ENCODE measurements at regions not wholly inside any gene's neighbourhood (a gene's known extent, or its start where the extent isn't known, plus 50 kb on each side); places are given as distances from the start of the nearest gene placed in this dataset.

DNA sequence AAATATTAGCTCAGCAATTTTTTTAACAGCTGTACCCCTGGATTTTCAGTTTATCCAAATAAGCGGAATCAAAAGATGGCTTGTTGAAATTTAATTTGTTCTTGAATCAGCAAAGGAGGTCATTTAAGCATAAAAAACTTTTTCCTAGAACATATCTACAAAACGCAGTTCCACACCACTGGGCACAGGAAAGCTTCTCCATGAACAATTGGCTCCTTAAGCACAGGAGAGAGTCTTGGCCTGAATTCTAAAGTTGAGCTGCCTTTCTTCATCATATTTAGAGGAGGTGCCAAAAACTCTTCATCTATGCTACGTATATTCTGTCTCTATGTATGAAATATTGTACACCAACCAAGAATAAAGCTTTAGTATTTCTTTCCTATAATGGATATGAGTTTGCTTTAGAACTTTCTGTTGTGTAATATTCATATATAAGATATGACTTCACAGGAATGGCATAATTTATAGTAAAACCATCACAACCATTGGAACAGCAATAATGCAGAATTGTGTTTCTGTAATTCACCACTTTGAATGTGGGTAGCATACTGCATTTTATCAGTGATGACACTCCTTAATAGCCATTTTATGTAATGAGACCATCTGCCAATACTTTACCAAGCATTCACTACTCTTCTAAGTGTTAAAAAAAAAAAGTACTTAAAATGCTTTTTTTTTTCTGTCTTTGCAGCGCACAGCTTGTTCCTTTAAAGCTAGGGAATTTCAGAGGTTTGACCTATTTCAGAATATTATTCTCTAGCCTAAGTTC lies 263.7 kb downstream of the SLITRK6 start:
- DNase-seq = no peak

DNA sequence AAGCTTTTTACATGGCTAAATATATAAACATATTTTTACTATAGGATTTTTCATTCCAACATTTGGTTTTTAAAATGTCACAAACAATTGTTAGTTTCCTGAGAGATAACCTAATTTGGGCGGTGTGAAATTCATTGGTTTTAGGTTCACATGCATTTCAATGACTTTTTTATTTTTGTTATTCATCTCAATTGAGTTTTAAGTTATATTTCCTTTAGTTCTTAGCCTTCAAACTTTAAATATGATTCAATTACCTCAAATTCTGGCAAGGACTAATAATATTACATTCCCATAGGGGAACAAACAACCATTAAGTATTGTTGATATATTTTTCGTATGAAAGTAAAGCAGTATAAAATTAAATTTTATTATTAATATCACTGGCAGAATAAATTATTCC lies 265.3 kb downstream of the SLITRK6 start:
- DNase-seq = no peak

DNA sequence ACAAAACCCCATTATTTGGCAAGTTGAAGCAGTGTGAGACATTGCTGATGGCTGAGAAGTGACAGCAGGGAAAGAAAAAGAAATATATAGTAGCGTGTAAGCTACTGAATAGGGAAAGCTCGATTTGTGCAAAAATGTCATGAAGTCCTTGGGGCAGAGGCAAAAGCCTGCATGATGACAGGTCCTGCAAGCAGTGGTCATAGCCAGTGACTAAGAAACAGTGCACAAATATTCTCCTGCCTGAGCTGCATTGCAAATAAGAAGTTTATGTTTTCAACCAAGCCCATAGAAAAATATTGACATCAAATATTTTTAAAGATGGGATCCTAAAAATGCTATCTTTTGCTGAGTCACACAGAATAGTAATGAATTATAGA lies 270.0 kb downstream of the SLITRK6 start:
- DNase-seq = no peak

DNA sequence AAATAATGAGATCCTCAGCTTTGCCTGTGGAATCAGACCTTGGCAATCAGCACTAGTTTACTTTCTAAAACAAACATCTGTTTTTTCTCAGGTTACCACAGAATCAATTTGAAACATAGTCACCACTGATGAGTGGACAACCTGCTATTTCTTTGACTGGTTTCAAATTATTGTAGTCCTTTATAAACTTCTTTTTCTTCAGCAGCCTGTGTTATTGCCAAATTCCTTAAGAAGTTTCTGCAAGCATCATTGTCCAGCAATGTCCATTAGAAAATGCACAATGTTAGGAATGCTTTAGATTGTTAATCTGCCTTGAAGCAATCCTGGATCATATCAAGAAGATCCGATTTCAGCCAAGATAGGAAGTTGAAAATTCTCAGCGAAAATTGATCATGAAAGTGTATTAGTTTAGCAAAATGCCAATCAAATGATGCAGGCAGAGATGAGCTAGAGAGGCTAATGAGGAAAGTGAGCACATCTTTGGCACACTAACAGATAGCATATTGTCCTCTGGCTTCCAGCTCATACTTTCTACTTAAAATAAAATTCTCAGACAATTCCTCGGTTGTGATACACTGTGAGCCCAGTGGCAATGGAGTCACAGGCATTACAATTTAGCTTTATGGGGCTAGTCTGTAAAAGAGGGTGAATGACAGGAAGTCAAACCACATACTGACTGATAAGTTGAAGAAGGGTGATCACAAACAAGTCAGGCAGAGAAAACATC lies 270.6 kb downstream of the SLITRK6 start:
- DNase-seq = no peak

DNA sequence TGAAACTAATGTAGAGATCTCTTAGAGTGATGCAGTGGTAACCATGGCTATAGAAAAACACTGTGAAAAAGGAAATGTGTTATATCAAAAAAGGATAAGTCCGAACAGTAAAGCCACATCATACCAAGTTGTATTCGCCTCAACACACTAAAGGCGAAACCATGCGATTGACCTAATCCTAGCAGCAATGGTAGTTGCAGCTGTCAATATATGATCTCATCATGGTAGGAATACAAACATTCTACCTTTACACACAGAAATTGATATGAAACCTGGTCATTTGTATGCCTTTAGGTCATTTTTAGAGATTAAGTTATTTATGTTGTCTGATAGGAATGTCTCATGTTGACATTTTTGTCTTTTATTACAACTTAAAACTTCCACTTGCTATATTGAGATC lies 271.9 kb downstream of the SLITRK6 start:
- no peak for DNase-seq

DNA sequence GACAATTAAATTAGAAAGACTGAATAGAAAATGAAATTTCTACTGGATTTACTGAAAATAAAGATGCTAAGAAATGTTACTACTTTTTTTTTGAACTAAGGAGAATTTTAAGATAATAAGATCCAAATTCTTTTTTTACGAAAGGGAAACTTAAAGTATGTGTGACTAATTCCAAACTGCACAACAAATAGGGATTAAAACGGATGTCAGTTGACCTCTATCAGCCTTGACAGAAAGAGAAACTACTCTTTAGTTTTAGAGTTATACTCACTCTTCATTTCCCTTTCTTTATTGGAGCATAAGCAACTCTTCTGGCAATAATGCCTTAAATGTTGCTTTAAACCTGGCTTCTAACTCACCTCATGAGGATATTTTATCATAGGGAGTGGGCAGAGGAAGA lies 273.8 kb downstream of the SLITRK6 start:
- DNase-seq = no peak

DNA sequence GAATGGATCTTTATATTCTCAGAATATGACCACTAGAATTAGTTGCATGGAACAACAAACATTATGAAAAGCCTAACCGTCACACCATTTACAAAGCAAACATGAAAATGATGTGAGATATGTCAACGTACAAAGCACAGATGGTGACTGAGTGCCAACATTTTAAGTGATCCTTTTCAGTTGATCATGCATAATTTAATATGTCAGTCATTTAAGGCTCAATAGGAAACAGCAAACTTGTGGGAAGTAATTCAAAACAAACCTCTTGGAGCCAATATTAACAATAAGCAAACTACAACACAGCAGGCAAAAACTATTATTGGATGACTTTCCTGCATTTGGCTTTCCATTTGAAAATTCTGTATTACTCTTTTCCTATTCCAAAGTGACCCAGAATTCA lies 277.6 kb downstream of the SLITRK6 start:
- DNase-seq = no peak

DNA sequence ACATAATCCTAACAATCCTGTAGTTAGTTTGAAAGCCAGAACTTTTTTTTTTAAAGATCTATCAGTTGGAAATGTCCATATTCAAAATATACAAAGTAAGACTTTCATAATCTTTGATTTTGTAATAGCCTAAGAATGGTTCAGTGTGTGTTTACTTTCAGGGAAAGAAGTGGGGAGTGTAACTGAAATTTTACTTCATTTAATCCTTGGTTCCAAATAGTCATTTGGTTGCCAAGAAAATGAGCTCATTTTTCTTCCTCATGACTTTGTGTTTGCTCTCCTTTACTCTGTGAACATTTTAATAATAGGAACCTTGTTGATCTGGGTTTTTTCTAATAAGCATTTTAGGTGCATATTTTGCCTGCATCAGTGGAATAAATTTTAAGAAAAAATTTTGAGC lies 278.8 kb downstream of the SLITRK6 start:
- DNase-seq = no peak

DNA sequence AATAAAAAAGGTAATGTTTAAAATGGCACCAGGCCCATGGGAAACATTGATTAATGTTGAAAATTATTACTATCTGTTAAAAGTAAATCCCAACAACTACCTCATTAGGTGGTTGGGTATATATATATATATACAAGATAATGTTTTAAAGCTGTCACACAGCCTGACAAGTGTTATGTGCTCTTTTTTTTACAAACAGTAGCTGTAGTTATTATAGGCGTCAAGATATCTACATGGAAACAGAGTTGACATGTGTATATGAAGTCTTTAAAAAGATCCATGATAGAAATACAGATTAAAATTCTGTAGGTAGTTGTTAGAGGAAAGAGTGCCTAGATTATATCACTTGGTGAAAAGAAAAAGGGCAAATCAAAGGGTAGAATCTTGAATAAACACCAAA lies 279.9 kb downstream of the SLITRK6 start:
- DNase-seq = no peak

DNA sequence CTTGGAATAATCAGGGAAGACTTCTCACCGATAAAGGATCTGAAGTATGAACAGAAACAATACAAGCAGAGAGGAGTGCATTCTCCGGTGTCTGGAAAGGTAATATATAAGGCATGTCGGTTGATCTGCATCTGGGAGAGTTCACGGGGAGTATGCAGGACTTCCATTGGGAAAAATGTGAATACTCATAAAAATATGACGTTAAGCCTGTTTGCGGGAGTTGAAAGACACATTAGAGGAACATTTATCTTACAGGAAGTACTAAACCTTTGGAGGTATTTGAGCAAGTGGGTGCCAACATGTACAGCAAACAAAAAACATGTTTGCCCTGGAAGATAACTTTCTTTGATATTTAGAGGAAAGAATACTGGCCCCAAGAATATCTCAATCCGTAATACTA lies 286.8 kb downstream of the SLITRK6 start:
- DNase-seq = no peak

DNA sequence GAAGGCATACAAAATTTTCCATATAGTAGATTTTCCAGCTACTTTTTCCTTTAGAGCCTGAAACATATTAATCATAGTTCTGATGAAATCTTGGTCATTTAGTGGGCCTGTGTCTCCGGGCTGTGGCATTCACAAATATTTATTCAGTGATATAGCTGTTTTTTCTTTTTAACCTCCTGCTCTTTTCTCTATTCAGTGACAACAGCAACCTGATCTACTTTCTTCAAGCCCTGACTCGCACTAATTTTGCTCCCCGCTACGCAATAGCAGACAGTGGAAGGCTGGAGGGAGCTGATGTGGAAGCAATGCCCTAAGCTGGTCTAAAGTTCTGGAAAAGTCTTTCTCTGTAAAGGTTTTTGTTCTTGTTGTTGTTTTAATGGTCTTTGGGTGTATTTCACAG lies 289.7 kb downstream of the SLITRK6 start:
- no peak for DNase-seq

DNA sequence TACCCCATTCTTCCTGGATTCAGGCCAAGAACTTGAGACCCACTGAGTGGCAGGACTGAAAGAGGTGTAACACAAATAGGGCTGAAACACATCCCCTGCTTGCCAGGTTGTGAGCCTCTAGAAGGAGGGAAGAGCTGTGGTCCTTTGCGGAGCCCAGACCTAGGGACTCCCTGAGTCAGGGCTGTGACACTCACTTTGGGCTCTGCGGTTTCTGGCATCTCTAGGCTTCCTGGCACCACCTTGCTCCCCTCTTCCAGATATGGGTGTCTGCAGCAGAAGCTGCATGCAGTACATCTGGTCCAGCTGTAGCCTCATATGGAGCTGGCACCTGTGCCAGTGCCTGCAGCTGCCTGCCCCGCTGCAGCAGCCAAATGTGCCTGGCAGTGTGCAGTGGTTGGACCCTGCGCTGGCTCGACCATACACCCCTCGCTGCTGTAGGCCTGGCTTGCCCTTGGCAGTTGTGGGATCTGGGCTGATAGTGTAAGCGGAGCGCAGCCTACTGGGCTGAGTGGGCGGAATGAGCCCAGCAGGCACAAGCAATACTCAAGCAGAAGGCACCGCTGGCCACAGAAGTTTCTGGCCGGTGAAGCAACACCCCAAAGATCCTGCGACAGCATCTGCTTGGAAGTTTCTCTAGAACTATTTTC lies 290.4 kb downstream of the SLITRK6 start:
- DNase-seq = no peak

DNA sequence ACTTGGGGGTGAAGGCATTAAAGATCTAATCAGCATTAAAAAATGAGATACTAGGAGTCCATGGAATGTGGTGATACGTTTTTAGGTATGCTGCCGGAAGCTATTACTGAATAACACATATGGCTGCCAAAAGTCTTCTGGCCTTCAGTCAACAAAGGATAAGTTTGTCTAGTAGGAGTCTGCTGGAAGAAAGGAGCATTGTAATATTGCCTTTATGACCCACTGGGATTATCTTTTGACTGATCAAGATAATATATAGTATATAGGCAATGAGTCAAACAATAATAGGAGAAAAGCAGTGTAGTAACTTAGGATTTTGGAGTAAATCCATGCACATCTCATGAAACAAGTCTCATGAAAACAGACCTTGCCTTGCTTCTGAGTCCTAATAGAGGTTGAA lies 295.4 kb downstream of the SLITRK6 start:
- DNase-seq = no peak

DNA sequence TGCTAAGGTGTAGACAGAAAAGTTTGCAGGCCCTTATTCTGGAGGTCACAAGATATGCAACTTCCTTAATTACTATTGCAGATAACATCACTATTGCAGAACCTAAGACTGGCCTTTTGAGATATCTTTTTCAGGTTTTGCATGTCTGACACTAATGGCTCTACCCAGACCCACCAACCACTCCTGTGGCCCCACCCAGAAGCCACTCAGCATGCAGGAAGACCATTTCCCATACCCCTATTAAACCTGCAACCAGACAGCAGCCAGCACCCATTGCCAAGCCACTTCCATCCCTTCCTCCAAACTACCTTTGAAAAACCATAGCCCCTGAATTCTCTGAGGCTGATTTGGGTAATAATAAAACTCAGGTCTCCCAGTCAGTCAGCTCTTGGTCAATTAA lies 297.6 kb downstream of the SLITRK6 start:
- DNase-seq = no peak

DNA sequence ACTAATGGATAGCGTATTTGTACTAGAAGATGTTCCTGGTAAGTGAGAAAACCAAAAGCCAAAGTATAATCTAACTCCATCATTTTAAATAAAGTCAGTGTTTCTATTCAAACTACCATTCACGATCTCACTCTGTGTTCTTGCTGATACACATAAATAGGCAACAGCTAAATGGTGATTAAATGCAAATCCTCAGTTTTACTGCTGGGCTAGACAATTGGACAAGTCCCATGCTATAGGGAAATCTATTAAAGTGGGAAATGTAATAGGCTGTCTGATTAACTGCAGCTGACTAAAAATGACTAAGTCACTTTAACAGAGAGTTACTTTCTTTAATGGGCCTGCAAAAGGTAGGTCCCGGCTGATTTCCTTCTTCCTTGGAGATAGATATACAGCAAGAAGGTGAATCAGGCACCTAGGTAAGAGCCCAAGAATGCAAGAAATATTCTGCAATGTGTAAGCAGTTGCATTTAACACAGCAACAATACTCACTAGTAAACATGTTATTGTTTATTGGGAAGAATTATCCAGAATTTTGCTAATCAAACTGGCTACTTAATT lies 298.4 kb downstream of the SLITRK6 start:
- no peak for DNase-seq

DNA sequence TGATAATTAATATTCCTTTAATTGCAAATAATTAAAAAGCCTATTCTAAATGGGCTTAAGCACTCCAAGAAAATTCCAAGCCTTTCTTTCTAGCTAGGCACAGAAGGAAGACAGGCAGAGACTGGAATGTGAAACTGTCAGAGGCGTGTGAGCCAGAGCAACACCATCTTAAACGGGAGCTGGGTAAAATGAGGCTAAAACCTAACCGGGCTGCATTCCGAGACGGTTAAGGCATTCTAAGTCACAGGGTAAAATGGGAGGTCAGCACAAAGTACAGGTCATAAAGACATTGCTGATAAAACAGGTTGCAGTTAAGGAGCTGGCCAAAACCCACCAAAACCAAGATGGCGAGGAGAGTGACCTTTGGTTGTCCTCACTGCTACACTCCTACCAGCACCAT lies 300.4 kb downstream of the SLITRK6 start:
- no peak for DNase-seq

DNA sequence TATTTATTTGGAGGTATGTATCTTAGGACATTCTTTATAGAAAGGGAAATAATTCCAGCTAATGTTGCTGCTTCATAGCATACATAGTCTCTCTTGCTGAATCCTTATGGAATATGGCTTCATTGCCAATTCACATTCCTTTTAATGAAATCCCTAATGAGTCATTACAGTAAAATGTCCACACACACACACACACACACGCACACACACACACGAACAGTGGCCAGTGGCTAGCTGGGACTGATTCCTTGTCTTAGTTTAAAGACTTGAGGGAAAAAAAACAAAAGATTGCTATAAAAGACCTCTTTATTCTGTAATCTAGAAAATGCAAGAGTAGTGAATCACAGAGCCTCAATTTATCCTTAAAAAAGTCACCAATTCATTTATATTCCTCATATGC lies 301.6 kb downstream of the SLITRK6 start:
- DNase-seq = no peak

DNA sequence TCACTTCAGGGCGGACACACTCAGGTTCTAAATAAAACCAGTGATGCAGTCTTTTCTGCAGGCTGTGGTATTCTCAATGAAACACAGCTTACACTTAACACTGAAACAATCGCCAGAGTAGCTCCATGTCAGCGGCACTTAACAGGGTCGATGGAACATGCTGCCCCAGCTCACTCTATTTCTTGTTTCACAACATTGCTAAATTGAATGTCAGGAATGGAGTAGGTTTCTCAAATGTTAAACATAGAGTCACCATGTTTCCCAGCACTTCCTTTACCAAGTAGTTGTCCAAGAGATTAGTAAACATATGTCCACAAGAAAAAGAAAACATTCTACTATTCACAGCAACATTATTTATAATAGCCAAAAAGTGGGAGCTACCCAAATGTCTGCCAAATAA lies 306.9 kb downstream of the SLITRK6 start:
- DNase-seq = no peak

DNA sequence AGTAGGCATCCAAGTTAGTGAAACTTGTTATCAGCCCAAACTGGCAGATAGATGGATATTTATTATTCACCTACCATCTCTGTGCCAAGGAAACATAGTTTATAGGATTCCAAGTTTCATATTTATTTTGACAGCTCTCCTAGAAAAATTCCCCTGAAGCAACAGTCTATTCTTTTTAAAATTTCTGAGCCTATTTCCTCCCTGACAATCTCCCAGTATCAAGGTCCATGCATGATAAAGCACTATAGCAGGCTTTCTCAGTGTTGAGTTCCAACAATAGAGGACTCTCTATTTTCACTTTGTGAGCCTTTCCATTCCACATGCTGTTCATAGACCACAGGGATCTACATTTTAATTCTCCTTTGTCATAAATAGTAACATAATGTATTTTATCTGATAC lies 312.6 kb downstream of the SLITRK6 start:
- no peak for DNase-seq

DNA sequence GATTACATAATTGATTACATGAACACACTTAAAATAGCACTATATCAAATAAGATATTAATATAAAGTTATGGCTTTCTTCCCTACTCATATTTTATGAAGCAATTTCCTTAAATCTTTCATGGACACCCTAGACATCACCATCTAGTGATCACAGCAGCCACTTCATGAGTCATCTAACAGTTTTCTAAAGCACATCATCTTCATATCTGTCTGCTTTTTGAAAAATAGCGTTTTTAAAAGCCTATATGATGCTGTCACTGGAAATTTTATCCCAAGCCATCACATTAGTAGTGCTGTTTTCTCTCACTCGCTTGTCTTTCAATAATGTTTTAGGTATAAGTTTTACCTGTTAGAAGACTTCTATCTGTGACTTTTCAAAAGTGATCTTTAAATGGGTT lies 326.1 kb downstream of the SLITRK6 start:
- no peak for DNase-seq

DNA sequence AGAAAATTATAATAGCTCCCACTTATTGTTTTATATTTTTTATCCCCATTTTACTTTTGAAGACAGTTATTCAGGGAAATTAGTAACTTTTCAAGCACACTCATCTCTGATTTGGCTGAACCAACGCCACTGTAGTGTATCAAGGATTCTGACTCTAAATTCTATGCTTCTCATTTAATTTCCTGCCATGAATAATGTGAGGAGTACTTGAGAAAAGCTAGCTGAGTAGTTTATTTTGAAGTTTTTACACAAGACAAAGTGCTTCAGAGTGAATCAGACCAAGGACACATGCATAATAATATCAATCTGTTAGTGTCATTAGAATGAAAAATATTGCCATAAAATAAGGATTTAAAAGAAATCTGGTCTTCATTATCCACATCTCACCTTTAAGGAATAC lies 329.9 kb downstream of the SLITRK6 start:
- no peak for DNase-seq

DNA sequence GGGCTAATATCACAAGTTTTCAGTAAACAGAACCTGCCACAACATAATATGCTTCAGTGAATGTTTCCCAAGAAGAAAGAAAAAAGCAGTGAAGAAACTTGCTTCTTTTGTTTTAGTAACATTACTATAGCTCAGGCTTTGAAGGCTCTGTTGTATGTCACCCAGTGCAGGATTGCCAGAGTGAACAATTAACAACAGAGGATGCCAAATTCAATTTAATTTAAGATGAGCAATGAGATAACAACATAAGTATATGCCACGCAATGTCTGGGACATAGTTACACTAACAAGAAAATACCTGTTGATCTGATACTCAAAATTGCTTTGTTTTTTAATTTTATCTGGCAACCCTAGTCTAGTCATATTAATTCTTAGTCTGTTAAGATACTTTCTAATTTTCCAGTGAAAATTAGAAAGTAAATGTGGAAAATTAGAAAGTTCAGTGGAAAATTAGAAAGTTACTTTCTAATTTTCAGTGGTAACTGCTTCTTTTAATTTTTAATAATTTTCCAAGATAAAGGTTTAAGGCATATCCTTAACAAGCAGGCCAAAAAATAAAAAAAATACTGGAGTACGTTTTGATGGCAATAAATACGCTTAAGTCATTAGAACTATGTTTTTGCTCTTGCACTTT lies 336.3 kb downstream of the SLITRK6 start:
- DNase-seq = peak; percentile 3

DNA sequence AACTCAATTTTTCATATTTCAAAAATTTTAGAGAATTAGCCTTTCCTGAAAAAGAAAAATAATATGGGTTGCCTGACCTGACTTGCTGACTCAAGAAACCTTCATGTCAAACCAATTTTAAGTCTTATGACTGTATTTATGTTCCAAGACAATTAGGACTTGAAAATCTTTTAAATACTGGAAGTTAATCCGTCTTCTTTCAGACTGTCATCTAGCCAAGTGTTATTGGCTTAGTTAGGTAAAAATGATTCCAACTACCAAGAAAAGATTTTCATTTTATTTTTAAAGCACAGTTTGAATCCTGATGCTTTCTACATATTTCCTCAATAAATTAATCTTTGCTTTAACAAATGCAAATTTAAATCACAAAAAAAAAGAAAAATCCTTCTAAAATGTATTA lies 337.6 kb downstream of the SLITRK6 start:
- DNase-seq = no peak

DNA sequence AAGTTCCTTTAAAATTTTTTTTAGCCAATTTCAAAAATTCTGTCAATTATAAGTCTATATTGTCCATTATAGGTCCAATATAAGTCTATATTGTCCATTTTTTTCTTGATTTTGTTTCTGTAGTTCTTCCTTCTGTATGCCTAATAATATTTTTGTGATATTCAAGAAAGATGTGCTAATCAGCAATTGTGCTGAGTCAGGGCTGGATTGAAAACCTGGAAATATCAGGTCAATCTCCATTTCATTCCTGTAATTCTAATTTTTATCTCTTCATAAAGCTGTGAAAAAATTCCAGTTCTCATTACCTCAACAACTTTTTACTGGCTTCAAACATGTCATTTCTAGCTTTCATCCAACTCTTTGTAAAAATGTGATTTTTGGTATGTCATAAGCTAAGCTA lies 353.7 kb downstream of the SLITRK6 start:
- DNase-seq = no peak
